GM20000 (cell line): ENCODE measurements at regions not wholly inside any gene's neighbourhood (a gene's known extent, or its start where the extent isn't known, plus 50 kb on each side); places are given as distances from the start of the nearest gene placed in this dataset.
"Not testable (repeated sequence)": the region's sequence is repeated elsewhere in the genome, so short reads cannot be mapped to it uniquely, and the experiment has no call there.

Experiments
- DNase-seq: peaks from one replicate; pipeline ENCODE4 v3.0.0; 2012; ENCODE audit warnings: low spot score
- TF ChIP-seq, protein P1 (sequence below): IDR thresholded peaks from 2 replicates; pipeline ENCODE4 v1.5.1; 2012; ENCODE audit warnings: mild to moderate bottlenecking, control low read depth; ENCODE audit errors: extremely low read depth, missing control alignments

DNA sequence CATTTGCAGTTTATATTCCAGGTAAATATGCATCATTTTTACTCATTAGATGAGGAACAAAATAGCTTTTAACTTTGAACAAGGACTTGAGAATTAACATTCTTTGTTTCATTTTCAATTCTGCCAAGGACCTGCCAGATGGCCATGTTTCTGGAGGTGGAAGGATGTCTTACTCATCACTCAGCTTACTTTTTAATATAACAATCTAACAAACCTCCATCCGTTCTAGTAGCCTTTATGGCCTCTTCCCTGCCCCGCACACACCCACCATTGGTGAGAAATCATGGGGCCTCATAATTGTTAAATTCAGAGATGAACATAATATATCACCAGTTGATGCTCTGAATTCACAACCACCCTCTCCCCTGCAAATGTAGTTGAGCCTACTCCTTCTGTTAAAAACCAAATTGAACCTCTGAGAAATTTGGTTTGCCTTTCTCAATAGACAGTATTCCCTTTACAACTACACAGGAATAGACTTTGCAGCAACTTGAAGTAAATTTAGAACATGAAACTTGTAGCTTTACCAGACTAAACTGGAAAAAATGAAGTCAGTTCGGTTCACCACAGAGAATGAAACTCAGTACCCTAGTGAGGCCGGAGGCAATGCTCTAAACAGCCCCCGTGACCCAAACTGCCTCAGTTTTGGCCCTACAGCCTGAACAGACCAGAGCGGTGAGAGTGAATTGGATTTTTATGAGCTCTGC lies 50.1 kb upstream of the ACSL4 start:
- DNase-seq: peak; percentile 25
- TF ChIP-seq, protein P1, sequence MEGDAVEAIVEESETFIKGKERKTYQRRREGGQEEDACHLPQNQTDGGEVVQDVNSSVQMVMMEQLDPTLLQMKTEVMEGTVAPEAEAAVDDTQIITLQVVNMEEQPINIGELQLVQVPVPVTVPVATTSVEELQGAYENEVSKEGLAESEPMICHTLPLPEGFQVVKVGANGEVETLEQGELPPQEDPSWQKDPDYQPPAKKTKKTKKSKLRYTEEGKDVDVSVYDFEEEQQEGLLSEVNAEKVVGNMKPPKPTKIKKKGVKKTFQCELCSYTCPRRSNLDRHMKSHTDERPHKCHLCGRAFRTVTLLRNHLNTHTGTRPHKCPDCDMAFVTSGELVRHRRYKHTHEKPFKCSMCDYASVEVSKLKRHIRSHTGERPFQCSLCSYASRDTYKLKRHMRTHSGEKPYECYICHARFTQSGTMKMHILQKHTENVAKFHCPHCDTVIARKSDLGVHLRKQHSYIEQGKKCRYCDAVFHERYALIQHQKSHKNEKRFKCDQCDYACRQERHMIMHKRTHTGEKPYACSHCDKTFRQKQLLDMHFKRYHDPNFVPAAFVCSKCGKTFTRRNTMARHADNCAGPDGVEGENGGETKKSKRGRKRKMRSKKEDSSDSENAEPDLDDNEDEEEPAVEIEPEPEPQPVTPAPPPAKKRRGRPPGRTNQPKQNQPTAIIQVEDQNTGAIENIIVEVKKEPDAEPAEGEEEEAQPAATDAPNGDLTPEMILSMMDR: no peak

DNA sequence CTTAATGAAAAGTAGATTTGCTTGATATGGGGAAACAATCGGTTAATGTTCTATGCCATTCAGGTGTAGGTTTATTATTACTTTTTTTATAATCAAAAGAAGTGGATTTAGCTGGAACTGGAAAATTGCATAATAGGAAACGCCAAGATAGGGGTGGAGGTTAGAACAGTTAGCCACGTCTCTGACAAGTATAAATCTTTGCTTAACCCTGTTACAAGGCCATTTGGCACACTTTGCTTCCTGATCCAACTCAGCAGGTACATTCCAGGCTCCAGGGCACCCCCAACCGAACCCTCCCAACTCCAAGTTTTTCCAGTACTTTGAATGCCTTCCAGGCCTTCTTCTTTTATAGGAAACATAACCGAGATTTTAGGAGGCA lies 50.6 kb upstream of the ACSL4 start:
- no peak for DNase-seq
- TF ChIP-seq, protein P1: no peak

DNA sequence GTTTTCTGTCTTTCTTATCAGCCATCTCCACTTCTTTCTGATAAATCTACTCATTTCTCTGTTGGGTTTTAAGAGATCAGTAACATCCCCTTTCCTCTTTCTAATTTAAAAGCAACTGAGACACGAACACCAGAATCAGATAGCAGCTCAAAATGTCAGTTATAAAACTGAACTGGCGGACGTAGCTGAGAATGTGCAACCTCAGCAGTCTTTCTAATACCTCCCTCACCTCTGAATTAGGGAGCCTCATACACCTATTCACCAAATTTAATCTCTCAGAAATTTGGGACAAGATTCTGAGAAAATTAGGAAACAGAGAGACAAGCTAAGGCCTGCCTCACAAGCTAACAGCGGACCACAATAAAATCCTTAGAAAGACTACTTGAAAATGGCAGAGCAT lies 52.0 kb upstream of the ACSL4 start:
- no peak for DNase-seq
- TF ChIP-seq, protein P1: no peak

DNA sequence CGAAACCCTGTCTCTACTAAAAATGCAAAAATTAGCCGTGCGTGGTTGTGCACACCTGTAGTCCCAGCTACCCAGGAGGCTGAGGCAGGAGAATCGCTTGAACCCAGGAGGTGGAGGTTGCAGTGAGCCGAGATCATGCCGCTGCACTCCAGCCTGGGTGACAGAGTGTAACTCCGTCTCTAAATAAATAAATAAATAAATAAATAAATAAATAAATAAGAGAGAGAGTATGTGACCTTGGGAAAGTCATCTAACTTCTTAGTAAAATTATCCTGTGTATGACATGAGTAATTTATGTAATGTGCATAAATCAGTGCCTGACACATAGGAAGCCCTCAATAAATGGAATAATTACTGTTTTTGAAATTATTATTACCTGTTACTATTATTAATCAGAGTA lies 57.5 kb upstream of the ACSL4 start:
- DNase-seq: not testable (repeated sequence)

DNA sequence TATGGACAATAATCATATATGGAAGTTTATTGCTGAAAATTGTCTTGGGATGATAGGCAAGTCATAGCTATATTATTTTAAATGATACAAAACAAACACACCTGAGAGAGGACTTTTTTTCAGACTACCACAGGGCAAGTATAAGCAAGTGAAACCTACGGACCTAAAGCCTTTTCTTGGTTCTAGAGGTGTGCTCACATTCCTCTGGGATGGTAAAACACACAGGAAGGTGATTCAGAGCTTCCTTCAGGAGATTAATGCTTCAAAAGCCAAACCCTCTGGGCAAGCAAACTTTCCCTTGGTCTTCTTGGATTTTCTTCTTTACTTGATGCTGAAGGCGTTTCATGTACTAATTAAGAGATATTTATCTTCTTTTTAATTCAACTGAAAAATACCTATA lies 60.1 kb upstream of the ACSL4 start:
- DNase-seq: no peak
- TF ChIP-seq, protein P1: no peak

DNA sequence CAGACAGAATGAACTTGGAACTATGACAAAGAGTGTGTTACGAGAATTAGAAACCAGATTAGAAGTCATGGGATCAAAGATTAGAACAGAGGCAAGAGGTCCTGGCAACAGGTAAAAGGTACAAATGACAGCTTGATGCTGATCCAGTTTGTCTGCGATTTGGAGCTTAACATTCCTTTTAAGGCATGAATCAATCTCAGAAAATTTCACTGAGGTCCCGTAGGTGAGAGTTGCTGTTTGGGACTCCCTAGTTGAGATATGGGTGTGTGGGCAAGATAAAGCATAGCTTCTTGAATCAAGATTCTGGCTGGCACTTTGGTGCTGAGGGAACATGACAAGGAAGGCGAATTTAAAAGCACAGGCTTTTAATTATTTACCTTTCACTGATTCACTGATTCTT lies 62.6 kb upstream of the ACSL4 start:
- no peak for DNase-seq
- TF ChIP-seq, protein P1: no peak

DNA sequence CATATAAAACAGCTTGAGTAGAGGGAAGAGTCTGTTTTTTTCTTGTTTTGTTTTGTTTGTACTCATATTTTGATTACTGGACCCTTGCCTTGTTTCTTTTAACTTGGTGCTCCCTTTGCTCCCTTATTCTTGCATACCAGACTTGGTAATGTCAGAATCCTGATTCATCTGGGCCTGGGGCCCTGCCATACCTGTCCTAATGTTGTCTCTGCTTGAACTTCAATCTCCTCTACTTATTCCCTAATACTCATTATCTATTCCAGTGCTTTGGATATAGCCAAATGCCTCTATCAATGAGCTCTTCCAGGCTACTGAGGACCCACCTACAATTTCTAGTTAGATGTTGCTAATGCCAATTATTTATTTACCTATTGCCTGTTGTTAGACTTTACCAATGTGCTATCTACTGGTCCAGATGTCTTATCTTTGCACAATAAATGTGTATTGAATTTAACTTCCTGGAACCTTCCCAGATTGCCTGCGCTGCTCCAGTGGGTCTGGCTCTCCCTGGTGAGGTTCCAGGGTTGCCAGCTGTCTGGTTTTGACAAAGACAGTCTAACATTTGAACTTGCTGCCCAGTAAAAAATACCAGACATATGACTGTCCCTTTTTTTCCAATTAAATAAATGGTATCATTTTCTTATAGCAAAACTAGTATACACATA lies 64.4 kb upstream of the ACSL4 start:
- no peak for DNase-seq

More for the DNA sequence above, 64.4 kb upstream of the ACSL4 start:
- TF ChIP-seq, protein P1: no peak
